GM19043 (cell line): ENCODE measurements at regions not wholly inside any gene's neighbourhood (a gene's known extent, or its start where the extent isn't known, plus 50 kb on each side); places are given as distances from the start of the nearest gene placed in this dataset.

Experiments used
- ATAC-seq: cut with Tn5 transposase; IDR thresholded peaks from one replicate; pipeline ENCODE4 v1.9.1; 2021; ENCODE audit warnings: low read depth; ENCODE audit not compliant: unreplicated experiment

- ATAC-seq: no peak
Observed at GRCh38 chr4:20393486-20394100, 141.9 kb downstream of the SLIT2 start.

DNA sequence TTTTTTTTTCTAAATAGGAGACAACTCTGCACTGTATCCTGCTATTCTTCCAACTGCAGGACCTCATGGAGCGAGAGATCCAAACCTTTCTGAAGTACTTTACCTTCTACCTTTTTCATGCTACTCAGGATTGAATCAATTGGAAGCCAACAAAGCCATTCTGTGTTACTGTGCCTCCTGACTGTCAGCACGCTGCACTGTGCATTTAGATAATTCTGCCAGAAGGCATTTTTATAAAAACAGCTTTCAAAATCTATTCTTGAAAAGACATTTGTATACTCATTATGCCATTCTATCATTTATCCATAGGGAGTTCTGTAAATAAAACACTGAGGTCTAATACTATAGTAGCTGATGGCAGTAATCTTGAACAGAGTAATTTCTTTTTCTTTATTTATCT is 142.8 kb downstream of the SLIT2 start:
- ATAC-seq: no peak

- peak; percentile 58 for ATAC-seq
Observed at GRCh38 chr4:20395160-20395773, 143.6 kb downstream of the SLIT2 start.

- no peak for ATAC-seq
Observed at GRCh38 chr4:20403290-20403689, 151.6 kb downstream of the SLIT2 start.

GRCh38 chr4:20403846-20404245 is 152.1 kb downstream of the SLIT2 start:
- ATAC-seq: no peak

- ATAC-seq: no peak
Observed at GRCh38 chr4:20408611-20409010, 156.9 kb downstream of the SLIT2 start.

DNA sequence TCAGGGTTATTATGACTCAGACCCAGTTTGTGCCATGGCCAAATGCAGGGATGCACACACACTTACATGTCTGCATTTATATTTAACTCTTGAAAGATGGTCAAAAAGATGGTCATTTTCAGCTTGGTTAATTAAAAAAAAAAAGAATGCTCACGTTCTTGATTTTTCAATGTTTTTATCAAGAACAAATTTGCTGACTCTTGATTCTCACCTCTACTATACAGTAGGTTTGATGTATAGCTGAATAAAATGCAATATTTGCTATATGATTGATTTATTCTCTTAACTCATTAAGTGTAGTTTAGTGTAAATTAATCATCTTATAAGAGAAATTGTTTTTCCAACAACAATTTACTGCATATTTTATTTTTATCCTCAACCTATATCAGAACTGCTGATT is 160.4 kb downstream of the SLIT2 start:
- no peak for ATAC-seq

DNA sequence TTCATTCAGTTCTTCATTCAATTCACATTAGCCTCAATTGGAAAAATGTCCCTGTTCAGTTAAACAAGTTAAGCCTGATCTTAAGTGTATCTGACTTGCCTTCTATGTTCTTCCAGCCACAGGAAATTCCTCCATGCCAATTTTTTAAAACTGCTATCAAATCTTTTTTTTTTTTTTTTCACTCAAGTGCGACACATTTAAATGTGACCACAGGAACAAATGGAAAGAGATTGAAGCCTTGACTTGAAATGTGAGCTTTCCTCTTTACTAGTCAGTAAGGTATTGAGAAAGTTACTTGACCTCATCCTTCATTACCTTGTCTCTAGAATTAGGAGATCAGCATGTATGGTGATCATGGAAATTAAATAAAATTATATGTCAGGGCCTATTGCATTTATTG is 165.1 kb downstream of the SLIT2 start:
- no peak for ATAC-seq

DNA sequence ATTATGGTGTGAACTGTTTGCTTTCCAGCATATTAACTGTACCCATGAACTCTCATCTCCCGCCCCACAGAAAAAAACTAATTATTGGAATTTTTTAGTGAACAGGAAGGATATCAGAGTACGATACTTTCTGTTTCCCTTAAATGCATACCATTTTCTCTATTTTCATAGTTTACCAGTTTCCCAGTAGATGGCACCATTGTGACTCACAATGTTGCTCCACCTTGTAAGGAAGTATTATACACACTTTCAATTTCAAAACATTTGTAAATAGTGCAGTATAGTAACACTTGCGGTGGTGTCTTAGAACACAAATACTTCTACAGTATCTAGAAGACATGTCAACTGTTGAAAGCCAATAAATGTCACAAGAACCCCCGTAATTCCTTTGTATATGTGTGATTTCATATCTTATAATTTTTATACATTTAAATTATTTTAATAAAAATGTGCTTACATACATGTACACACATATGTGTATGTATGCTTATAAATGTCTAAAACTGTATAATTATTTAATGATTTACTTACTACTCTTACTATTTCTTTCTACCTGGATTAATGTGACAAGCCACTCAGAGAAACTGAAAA is 167.3 kb downstream of the SLIT2 start:
- peak; percentile 95 for ATAC-seq

- no peak for ATAC-seq
Observed at GRCh38 chr4:20420916-20421602, 169.4 kb downstream of the SLIT2 start.

GRCh38 chr4:20421603-20421985 is 169.9 kb downstream of the SLIT2 start:
- no peak for ATAC-seq

DNA sequence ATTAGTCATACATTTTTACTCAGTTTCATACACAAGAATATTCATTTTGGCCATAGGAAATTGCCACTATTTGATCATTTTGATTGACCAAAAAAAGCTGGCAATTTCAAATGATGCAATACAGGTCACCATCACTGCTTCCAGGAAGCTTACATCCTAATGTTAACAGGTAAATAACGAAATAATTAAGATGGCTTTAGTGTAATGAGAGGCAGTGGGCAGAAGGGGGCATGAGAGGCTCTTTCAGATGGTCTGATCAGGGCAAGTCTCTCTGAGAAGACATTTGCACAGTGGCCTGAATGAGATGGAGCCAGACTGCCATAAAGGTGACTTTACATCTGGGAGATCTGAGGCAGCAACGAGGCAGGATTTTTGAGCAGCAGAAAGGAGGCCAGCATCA is 170.7 kb downstream of the SLIT2 start:
- ATAC-seq: peak; percentile 60

GRCh38 chr4:20423420-20423819 is 171.7 kb downstream of the SLIT2 start:
- ATAC-seq: no peak

- no peak for ATAC-seq
Observed at GRCh38 chr4:20426028-20426427, 174.3 kb downstream of the SLIT2 start.

DNA sequence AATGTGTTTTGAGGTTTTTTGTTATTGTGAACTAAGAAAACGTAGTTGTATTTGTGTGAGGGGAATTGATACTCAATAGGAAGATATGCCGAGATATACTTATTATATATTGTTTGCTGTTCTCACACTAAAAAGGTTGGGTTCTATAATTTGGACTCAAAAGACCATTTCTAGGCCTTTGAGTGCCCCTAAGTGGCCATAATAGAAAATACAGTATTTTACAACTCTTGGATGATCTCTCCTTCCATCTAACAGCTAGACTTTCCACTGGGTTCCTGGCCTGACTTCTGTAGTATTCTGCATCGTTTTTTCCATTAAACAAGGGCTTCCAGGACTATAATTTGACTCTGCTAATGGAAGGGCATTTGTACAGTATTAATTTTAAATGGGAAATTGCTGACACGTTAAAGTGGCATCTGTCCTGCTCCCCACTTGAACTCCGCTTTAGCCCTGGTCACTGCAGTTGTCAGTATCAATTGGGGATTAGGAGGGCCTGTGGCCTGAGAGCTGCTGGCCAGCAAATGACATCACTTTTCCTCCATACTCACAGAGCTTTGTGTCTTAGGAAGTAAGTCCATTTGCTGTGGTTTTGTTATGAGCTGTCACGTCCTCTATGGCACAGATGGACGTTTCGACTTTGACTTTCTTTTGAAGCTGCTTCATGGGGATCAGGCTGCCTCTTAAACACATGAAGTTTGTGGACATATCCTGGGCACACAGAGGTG is 176.9 kb downstream of the SLIT2 start:
- no peak for ATAC-seq

- ATAC-seq: no peak
Observed at GRCh38 chr4:20430259-20430941, 178.7 kb downstream of the SLIT2 start.

GRCh38 chr4:20431543-20431951 is 179.8 kb downstream of the SLIT2 start:
- ATAC-seq: no peak

GRCh38 chr4:20432088-20432487 is 180.4 kb downstream of the SLIT2 start:
- ATAC-seq: no peak

DNA sequence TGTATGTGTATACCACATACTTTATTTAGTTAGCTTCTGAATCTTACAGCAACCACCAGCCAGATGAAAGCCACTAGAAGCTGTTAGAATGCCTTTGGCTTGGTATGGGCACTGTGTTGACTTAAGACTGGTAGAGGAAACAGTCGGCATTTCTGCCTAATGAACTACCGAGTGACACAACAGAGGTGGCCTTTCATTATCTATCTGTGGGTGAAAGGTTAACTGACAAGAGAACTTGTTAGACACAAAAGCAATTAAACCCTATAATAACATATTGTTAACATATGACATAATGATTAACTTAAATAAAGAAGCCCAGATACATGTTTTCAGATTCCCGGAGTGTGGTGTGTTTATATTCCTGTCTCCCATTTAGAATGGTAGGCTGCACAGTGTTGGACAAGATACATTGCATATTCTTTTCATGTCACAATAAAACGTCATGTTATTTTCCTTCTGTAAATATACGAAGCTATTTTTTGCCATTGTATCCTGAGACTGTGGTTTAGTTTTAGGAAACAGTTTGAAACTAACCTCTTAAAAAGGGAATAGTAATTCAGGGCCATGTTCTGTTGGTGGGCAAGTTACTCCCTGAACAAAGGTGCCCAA is 181.5 kb downstream of the SLIT2 start:
- ATAC-seq: no peak

DNA sequence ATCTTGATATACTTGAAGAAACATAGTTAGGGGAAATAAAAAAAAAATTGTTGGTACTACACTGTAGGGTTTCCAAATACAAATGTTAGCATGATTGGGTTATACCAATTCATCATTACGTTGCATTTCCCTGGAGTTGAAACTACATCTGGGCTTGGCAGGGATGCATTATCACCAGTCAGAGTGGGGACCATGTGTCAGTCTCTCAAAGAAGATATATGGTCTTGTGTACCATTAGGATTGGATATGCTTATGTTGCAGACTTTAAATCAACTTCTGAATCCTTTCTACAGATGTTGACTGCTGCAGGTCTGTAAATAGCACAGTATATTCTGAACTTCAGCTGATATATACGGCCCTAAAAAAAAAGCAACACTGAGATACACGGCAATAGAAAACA is 188.5 kb downstream of the SLIT2 start:
- no peak for ATAC-seq
